CD8-positive, alpha-beta memory T cell (primary cell): ENCODE measurements at regions not wholly inside any gene's neighbourhood (a gene's known extent, or its start where the extent isn't known, plus 50 kb on each side); places are given as distances from the start of the nearest gene placed in this dataset.
A peak's percentile ranks its signal among the peaks of the same experiment; 100 is the strongest.

Experiments used
- CTCF ChIA-PET: fragments of 350-600 bp; sonication (Branson Sonifier 250); formaldehyde crosslinking; loops from one replicate; lab custom pipeline; 2021; ENCODE audit warnings: antibody characterized with exemption; lab: Charles Lee
- POLR2A ChIA-PET: fragments of 350-600 bp; sonication (Branson Sonifier 250); formaldehyde crosslinking; loops from one replicate; lab custom pipeline; 2021; ENCODE audit warnings: antibody characterized with exemption; lab: Charles Lee
- DNase-seq, 5 donors: peaks; one replicate each; pipeline versions ENCODE4 v3.0.0 to v3.0.0-alpha.2; 2020 to 2022; ENCODE audit warnings: mixed read lengths in 1 of 5
- H3K27ac ChIP-seq: one replicate; pipeline ENCODE4 v1.7.0; 2013; ENCODE audit warnings: low read depth, mild to moderate bottlenecking, low read length, moderate library complexity
- H3K27me3 ChIP-seq: 2 replicates; pipeline ENCODE4 v1.7.0; 2013; ENCODE audit warnings: low read length, mild to moderate bottlenecking; ENCODE audit not compliant: insufficient read depth, poor library complexity, severe bottlenecking
- H3K36me3 ChIP-seq: 2 replicates; pipeline ENCODE4 v1.7.0; 2013; ENCODE audit warnings: mild to moderate bottlenecking, low read length, moderate library complexity; ENCODE audit not compliant: insufficient read depth
- H3K4me1 ChIP-seq: 2 replicates; pipeline ENCODE4 v1.7.0; 2013; ENCODE audit warnings: mild to moderate bottlenecking, low read length, moderate library complexity; ENCODE audit not compliant: insufficient read depth
- H3K4me3 ChIP-seq: 2 replicates; pipeline ENCODE4 v1.7.0; 2013; ENCODE audit warnings: mild to moderate bottlenecking, low read length
- H3K9me3 ChIP-seq: 2 replicates; pipeline ENCODE4 v1.7.0; 2013; ENCODE audit warnings: mild to moderate bottlenecking, low read length
- H3K27ac Mint-ChIP-seq, 8 donors: one replicate each; pipeline ENCODE4 v1.8.0; 2020 to 2021; ENCODE audit warnings: mixed read lengths in 8 of 8, mild to moderate bottlenecking in 6 of 8, inconsistent platforms in 3 of 8, moderate library complexity in 3 of 8
- H3K27me3 Mint-ChIP-seq, 2 donors: one replicate each; pipeline ENCODE4 v1.8.0; 2020 to 2021; ENCODE audit warnings: mixed read lengths in 2 of 2, mild to moderate bottlenecking in 1 of 2, moderate library complexity in 1 of 2
- H3K36me3 Mint-ChIP-seq, 3 donors: one replicate each; pipeline ENCODE4 v1.8.0; 2020 to 2021; ENCODE audit warnings: mixed read lengths in 3 of 3, inconsistent platforms in 1 of 3, mild to moderate bottlenecking in 1 of 3
- H3K4me1 Mint-ChIP-seq, 3 donors: one replicate each; pipeline ENCODE4 v1.8.0; 2020 to 2021; ENCODE audit warnings: mixed read lengths in 3 of 3, inconsistent platforms in 1 of 3, mild to moderate bottlenecking in 1 of 3
- H3K4me3 Mint-ChIP-seq, 7 donors: one replicate each; pipeline ENCODE4 v1.8.0; 2020 to 2021; ENCODE audit warnings: mixed read lengths in 7 of 7, mild to moderate bottlenecking in 6 of 7, moderate library complexity in 4 of 7, inconsistent platforms in 2 of 7
- H3K9me3 Mint-ChIP-seq, 5 donors: one replicate each; pipeline ENCODE4 v1.8.0; 2020 to 2022; ENCODE audit warnings: mixed read lengths in 5 of 5, mild to moderate bottlenecking in 3 of 5, moderate library complexity in 2 of 5, inconsistent platforms in 1 of 5

DNA sequence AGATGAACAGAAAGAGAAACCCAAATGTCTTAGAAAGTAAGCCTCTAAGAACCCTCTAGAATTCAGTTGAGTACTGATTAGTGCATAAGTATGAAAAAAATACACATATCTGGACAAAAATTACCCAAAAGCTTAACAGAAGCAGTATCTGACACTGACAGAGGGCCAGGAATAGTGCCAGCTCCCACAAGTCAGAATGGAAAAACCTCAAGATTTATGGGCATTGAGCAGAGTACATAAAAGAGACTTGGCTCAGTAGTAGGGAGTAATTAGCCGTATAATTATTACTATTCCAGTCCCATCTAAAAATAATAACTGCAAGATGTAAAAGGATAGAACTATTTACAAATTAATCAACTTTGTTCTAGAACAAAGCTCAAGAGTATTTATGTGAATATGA lies 834.5 kb downstream of the FAM181B start:
- POLR2A ChIA-PET, result no interaction called here
- Histone ChIP-seq H3K27ac (no peak overlapping the region), H3K4me1 (no peaks in the 10 kb centered on the region), H3K9me3 (no peaks in the 10 kb centered on the region), H3K27me3 (no peaks in the 10 kb centered on the region), H3K36me3 (no peaks in the 10 kb centered on the region), H3K4me3 (no peak overlapping the region)
- CTCF ChIA-PET, result no interaction called here
- H3K4me1 Mint-ChIP-seq, result no peaks in the 10 kb centered on the region
- DNase-seq, result no peak
- H3K27ac Mint-ChIP-seq, result no peak overlapping the region
- H3K9me3 Mint-ChIP-seq, result no peaks in the 10 kb centered on the region
- H3K4me3 Mint-ChIP-seq, result no peak overlapping the region
- no peaks in the 10 kb centered on the region for H3K27me3 Mint-ChIP-seq
- H3K36me3 Mint-ChIP-seq, result no peaks in the 10 kb centered on the region

GRCh38 chr11:81897639-81898038 lies 836.0 kb downstream of the FAM181B start:
- ChIA-PET POLR2A (no interaction called here), CTCF (no interaction called here)
- Mint-ChIP-seq H3K27me3 (no peaks in the 10 kb centered on the region), H3K36me3 (no peaks in the 10 kb centered on the region), H3K9me3 (no peaks in the 10 kb centered on the region), H3K27ac (no peak overlapping the region), H3K4me3 (peak overlapping the region in 1 of 7 donors; percentile 11), H3K4me1 (no peaks in the 10 kb centered on the region)
- H3K36me3 ChIP-seq, result no peaks in the 10 kb centered on the region
- DNase-seq, result no peak
- no peaks in the 10 kb centered on the region for H3K4me1 ChIP-seq
- H3K4me3 ChIP-seq, result no peak overlapping the region
- H3K9me3 ChIP-seq, result no peaks in the 10 kb centered on the region
- H3K27me3 ChIP-seq, result no peaks in the 10 kb centered on the region
- H3K27ac ChIP-seq, result no peak overlapping the region

DNA sequence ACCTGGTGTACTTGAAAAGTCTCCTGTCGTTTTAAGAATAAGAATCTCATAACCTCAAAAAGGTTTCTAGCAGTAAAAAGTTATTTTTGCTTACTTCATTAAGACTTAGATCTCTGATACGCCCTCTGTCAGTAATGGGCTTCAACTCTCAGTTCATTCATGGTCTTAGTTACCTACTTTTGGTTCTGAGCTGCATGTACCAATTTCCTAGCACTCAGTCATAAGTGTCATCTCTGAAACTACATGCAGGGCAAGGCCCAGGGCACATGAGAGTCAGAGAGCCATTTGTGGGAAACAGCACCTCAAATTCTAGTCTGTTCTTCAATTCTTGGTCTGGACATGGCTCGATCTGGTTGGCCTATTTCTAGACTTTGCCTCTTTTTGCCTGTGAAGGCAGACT lies 838.4 kb downstream of the FAM181B start:
- H3K27ac ChIP-seq, result no peak overlapping the region
- Mint-ChIP-seq H3K9me3 (peaks cover 0 to 4% (median 0%) of the 10 kb centered on the region in 5 donors), H3K4me1 (no peaks in the 10 kb centered on the region), H3K27ac (no peak overlapping the region), H3K36me3 (no peaks in the 10 kb centered on the region), H3K27me3 (no peaks in the 10 kb centered on the region), H3K4me3 (no peak overlapping the region)
- no peak overlapping the region for H3K4me3 ChIP-seq
- H3K36me3 ChIP-seq, result no peaks in the 10 kb centered on the region
- ChIA-PET POLR2A (no interaction called here), CTCF (no interaction called here)
- no peaks in the 10 kb centered on the region for H3K9me3 ChIP-seq
- DNase-seq, result no peak
- no peaks in the 10 kb centered on the region for H3K4me1 ChIP-seq
- no peaks in the 10 kb centered on the region for H3K27me3 ChIP-seq

- CTCF ChIA-PET, result no interaction called here
These were observed 840.7 kb downstream of the FAM181B start for GRCh38 chr11:81892770-81893635.

DNA sequence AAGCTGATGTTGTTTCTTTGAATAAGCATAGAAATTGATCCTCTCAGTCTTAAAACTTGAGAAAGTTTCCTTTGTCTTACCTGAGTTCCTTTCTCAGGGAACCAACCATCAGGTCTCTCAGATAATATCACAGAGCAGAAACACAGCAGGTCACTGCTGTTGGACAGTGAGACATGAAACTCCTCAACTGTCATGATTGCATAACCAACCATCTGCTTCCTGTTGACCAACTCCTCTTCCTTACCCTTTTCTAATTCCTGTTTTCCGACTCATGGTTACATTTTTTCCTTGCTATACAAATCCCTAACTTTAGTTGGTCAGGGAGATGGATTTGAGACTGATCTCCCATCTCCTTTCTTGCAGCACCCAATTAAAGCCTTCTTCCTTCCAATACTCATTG lies 845.3 kb downstream of the FAM181B start:
- H3K27me3 ChIP-seq, result no peaks in the 10 kb centered on the region
- H3K9me3 ChIP-seq, result no peaks in the 10 kb centered on the region
- no peak for DNase-seq
- H3K27me3 Mint-ChIP-seq, result no peaks in the 10 kb centered on the region
- POLR2A ChIA-PET, result no interaction called here
- no peak overlapping the region for H3K4me3 ChIP-seq
- no peak overlapping the region for H3K4me3 Mint-ChIP-seq
- no peak overlapping the region for H3K27ac ChIP-seq
- peak overlapping the region in 1 of 8 donors; percentile 47 for H3K27ac Mint-ChIP-seq
- H3K4me1 Mint-ChIP-seq, result peaks cover 0 to 5% (median 0%) of the 10 kb centered on the region in 3 donors
- no peaks in the 10 kb centered on the region for H3K4me1 ChIP-seq
- CTCF ChIA-PET, result no interaction called here
- peaks cover 0 to 4% (median 0%) of the 10 kb centered on the region in 5 donors for H3K9me3 Mint-ChIP-seq
- H3K36me3 ChIP-seq, result no peaks in the 10 kb centered on the region
- H3K36me3 Mint-ChIP-seq, result peaks cover 0 to 5% (median 2%) of the 10 kb centered on the region in 3 donors

More at GRCh38 chr11:81892770-81893635, 840.7 kb downstream of the FAM181B start:
- DNase-seq, result no peak
- Histone ChIP-seq H3K27me3 (no peaks in the 10 kb centered on the region), H3K4me3 (no peak overlapping the region), H3K4me1 (no peaks in the 10 kb centered on the region), H3K27ac (no peak overlapping the region), H3K36me3 (no peaks in the 10 kb centered on the region), H3K9me3 (no peaks in the 10 kb centered on the region)
- peaks cover 0 to 4% (median 0%) of the 10 kb centered on the region in 5 donors for H3K9me3 Mint-ChIP-seq
- no peaks in the 10 kb centered on the region for H3K27me3 Mint-ChIP-seq
- H3K36me3 Mint-ChIP-seq, result peaks cover 0 to 5% (median 2%) of the 10 kb centered on the region in 3 donors
- H3K4me1 Mint-ChIP-seq, result no peaks in the 10 kb centered on the region
- peak overlapping the region in 1 of 7 donors; percentile 58 for H3K4me3 Mint-ChIP-seq
- H3K27ac Mint-ChIP-seq, result no peak overlapping the region
- POLR2A ChIA-PET, result no interaction called here

DNA sequence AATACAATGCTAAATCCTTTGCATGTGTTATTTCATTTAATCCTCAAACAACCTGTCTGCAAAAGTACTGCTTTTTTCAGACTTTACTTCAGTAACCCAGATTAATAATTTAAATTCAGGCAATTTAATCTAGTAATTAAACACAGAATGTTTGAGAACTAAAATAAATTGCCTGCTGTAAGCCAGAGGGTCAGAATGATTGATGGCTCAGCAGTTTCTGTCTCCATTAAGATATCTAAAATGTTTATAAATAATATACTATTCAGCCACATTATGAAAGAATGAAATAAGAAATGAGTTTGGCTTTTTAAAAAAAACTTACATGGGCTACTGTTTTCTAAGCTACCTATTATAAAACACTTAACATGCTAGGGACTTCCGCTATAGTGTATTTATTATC lies 846.0 kb downstream of the FAM181B start:
- Mint-ChIP-seq H3K36me3 (peaks cover 0 to 5% (median 2%) of the 10 kb centered on the region in 3 donors), H3K4me1 (peaks cover 0 to 5% (median 0%) of the 10 kb centered on the region in 3 donors), H3K9me3 (peaks cover 0 to 4% (median 0%) of the 10 kb centered on the region in 5 donors), H3K27ac (no peak overlapping the region), H3K4me3 (no peak overlapping the region), H3K27me3 (no peaks in the 10 kb centered on the region)
- no peak overlapping the region for H3K27ac ChIP-seq
- no peaks in the 10 kb centered on the region for H3K4me1 ChIP-seq
- POLR2A ChIA-PET, result no interaction called here
- no peaks in the 10 kb centered on the region for H3K9me3 ChIP-seq
- no peak overlapping the region for H3K4me3 ChIP-seq
- CTCF ChIA-PET, result no interaction called here
- H3K27me3 ChIP-seq, result no peaks in the 10 kb centered on the region
- no peak for DNase-seq
- no peaks in the 10 kb centered on the region for H3K36me3 ChIP-seq

DNA sequence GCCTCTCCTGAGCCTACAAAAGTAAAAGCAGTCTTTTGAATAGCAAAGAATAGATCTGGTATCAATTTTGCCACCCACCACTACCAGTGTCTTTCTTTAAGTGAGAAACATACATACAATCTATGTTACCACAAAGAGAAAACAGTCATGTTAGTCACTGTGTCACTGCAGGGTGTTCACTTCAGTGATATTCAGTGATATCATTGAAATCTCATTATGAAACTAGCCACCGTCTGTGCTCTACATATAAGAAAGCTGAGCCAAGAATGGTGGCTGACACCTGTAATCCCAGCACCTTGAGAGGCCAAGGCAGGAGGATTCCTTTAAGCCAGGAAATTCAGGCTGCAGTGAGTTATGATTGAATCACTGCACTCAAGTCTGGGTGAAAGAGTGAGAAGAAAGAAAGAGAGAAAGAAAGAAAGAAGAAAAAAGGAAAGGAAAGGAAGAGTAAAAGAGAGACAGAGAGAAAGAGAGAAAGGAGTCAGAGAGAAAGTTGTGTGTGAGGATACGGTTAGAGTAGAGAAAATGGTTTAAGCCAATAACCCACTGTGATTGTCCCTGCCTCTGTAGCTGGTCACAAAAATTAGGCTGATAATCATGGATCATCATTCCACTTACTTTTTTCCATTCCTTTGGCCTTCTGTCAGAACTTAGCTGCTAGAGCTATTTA lies 847.1 kb downstream of the FAM181B start:
- Mint-ChIP-seq H3K27ac (peak overlapping the region in 1 of 8 donors; percentile 43), H3K36me3 (peaks cover 0 to 5% (median 2%) of the 10 kb centered on the region in 3 donors), H3K27me3 (no peaks in the 10 kb centered on the region), H3K4me3 (no peak overlapping the region), H3K4me1 (peaks cover 0 to 5% (median 0%) of the 10 kb centered on the region in 3 donors), H3K9me3 (peaks cover 0 to 4% (median 0%) of the 10 kb centered on the region in 5 donors)
- Histone ChIP-seq H3K9me3 (no peaks in the 10 kb centered on the region), H3K27ac (no peak overlapping the region), H3K4me3 (no peak overlapping the region), H3K4me1 (no peaks in the 10 kb centered on the region), H3K27me3 (no peaks in the 10 kb centered on the region), H3K36me3 (no peaks in the 10 kb centered on the region)
- POLR2A ChIA-PET, result no interaction called here
- DNase-seq, result no peak
- CTCF ChIA-PET, result no interaction called here

- H3K4me3 Mint-ChIP-seq, result peak overlapping the region in 4 of 7 donors; percentile 6 to 69 (median 14)
- Histone ChIP-seq H3K4me3 (no peak overlapping the region), H3K4me1 (peaks cover 32% of the 10 kb centered on the region), H3K27ac (no peak overlapping the region), H3K27me3 (no peaks in the 10 kb centered on the region), H3K9me3 (no peaks in the 10 kb centered on the region), H3K36me3 (no peaks in the 10 kb centered on the region)
- H3K9me3 Mint-ChIP-seq, result no peaks in the 10 kb centered on the region
- POLR2A ChIA-PET, result no interaction called here
- peaks cover 38 to 51% (median 43%) of the 10 kb centered on the region in 3 donors for H3K4me1 Mint-ChIP-seq
- H3K27ac Mint-ChIP-seq, result peak overlapping the region in 6 of 8 donors; percentile 33 to 89 (median 52)
- peaks cover 0 to 6% (median 0%) of the 10 kb centered on the region in 3 donors for H3K36me3 Mint-ChIP-seq
- H3K27me3 Mint-ChIP-seq, result no peaks in the 10 kb centered on the region
- peak in 3 of 5 donors; percentile 16 to 46 (median 25) for DNase-seq
- CTCF ChIA-PET, result no interaction called here
These were observed 859.0 kb downstream of the FAM181B start for GRCh38 chr11:81874635-81875034.
